GM21529 (cell line): ENCODE measurements at regions not wholly inside any gene's neighbourhood (a gene's known extent, or its start where the extent isn't known, plus 50 kb on each side); places are given as distances from the start of the nearest gene placed in this dataset.
"Not testable (repeated sequence)": the region's sequence is repeated elsewhere in the genome, so short reads cannot be mapped to it uniquely, and the experiment has no call there.

Experiments used
- ATAC-seq: cut with Tn5 transposase; IDR thresholded peaks from one replicate; pipeline ENCODE4 v1.9.1; 2021; ENCODE audit not compliant: unreplicated experiment

- ATAC-seq: no peak
Observed at GRCh38 chr3:70658513-70659310, 346.3 kb upstream of the MDFIC2 start.

- ATAC-seq: no peak
Observed at GRCh38 chr3:70657454-70657853, 345.0 kb upstream of the MDFIC2 start.

- ATAC-seq: no peak
Observed at GRCh38 chr3:70647823-70648222, 335.4 kb upstream of the MDFIC2 start.

GRCh38 chr3:70647094-70647493 lies 334.7 kb upstream of the MDFIC2 start:
- ATAC-seq: no peak

GRCh38 chr3:70646635-70647034 lies 334.2 kb upstream of the MDFIC2 start:
- no peak for ATAC-seq

- ATAC-seq: no peak
Observed at GRCh38 chr3:70640481-70640880, 328.0 kb upstream of the MDFIC2 start.

- no peak for ATAC-seq
Observed at GRCh38 chr3:70635301-70635700, 322.9 kb upstream of the MDFIC2 start.

GRCh38 chr3:70631716-70632307 lies 319.4 kb upstream of the MDFIC2 start:
- no peak for ATAC-seq

GRCh38 chr3:70621451-70621850 lies 309.0 kb upstream of the MDFIC2 start:
- ATAC-seq: no peak

GRCh38 chr3:70620956-70621355 lies 308.5 kb upstream of the MDFIC2 start:
- no peak for ATAC-seq

- no peak for ATAC-seq
Observed at GRCh38 chr3:70620367-70620766, 307.9 kb upstream of the MDFIC2 start.

- no peak for ATAC-seq
Observed at GRCh38 chr3:70618151-70618550, 305.7 kb upstream of the MDFIC2 start.

- ATAC-seq: not testable (repeated sequence)
Observed at GRCh38 chr3:70617349-70617748, 304.9 kb upstream of the MDFIC2 start.

GRCh38 chr3:70615286-70615685 lies 302.8 kb upstream of the MDFIC2 start:
- no peak for ATAC-seq

GRCh38 chr3:70614111-70614510 lies 301.7 kb upstream of the MDFIC2 start:
- ATAC-seq: no peak

- no peak for ATAC-seq
Observed at GRCh38 chr3:70612920-70613319, 300.5 kb upstream of the MDFIC2 start.

- ATAC-seq: not testable (repeated sequence)
Observed at GRCh38 chr3:70611667-70612277, 299.3 kb upstream of the MDFIC2 start.

GRCh38 chr3:70608434-70608833 lies 296.0 kb upstream of the MDFIC2 start:
- no peak for ATAC-seq

- ATAC-seq: no peak
Observed at GRCh38 chr3:70607469-70607868, 295.0 kb upstream of the MDFIC2 start.

GRCh38 chr3:70606018-70606417 lies 293.6 kb upstream of the MDFIC2 start:
- no peak for ATAC-seq

GRCh38 chr3:70603103-70603502 lies 290.7 kb upstream of the MDFIC2 start:
- ATAC-seq: no peak

GRCh38 chr3:70597312-70597711 lies 284.9 kb upstream of the MDFIC2 start:
- ATAC-seq: no peak
